NCI-H460 (cell line): ENCODE measurements at regions not wholly inside any gene's neighbourhood (a gene's known extent, or its start where the extent isn't known, plus 50 kb on each side); places are given as distances from the start of the nearest gene placed in this dataset.
"Not testable (repeated sequence)": the region's sequence is repeated elsewhere in the genome, so short reads cannot be mapped to it uniquely, and the experiment has no call there.

Experiments
- DNase-seq: peaks from one replicate; pipeline ENCODE4 v3.0.0-alpha.2; 2016; ENCODE audit warnings: low read depth; ENCODE audit errors: extremely low read depth

- DNase-seq: no peak
Observed at GRCh38 chr3:61372723-61373122, 121.5 kb upstream of the FHIT start.

- no peak for DNase-seq
Observed at GRCh38 chr3:61378311-61378710, 127.1 kb upstream of the FHIT start.

GRCh38 chr3:61381745-61382392 lies 130.6 kb upstream of the FHIT start:
- DNase-seq: peak; percentile 26

- no peak for DNase-seq
Observed at GRCh38 chr3:61387817-61388216, 136.6 kb upstream of the FHIT start.

GRCh38 chr3:61393480-61393947 lies 142.3 kb upstream of the FHIT start:
- not testable (repeated sequence) for DNase-seq

GRCh38 chr3:61401359-61401758 lies 150.1 kb upstream of the FHIT start:
- no peak for DNase-seq

GRCh38 chr3:61407397-61407796 lies 154.0 kb upstream of the PTPRG start:
- DNase-seq: no peak

GRCh38 chr3:61409638-61410037 lies 151.7 kb upstream of the PTPRG start:
- DNase-seq: no peak

GRCh38 chr3:61410358-61410757 lies 151.0 kb upstream of the PTPRG start:
- not testable (repeated sequence) for DNase-seq

GRCh38 chr3:61411009-61411662 lies 150.2 kb upstream of the PTPRG start:
- DNase-seq: no peak

GRCh38 chr3:61414456-61414855 lies 146.9 kb upstream of the PTPRG start:
- no peak for DNase-seq

- DNase-seq: no peak
Observed at GRCh38 chr3:61415201-61415600, 146.2 kb upstream of the PTPRG start.

- DNase-seq: no peak
Observed at GRCh38 chr3:61416618-61417017, 144.8 kb upstream of the PTPRG start.

GRCh38 chr3:61417352-61417751 lies 144.0 kb upstream of the PTPRG start:
- DNase-seq: no peak

GRCh38 chr3:61420136-61420759 lies 141.1 kb upstream of the PTPRG start:
- DNase-seq: no peak

GRCh38 chr3:61422945-61423673 lies 138.3 kb upstream of the PTPRG start:
- DNase-seq: no peak

- no peak for DNase-seq
Observed at GRCh38 chr3:61425356-61425755, 136.0 kb upstream of the PTPRG start.

- DNase-seq: no peak
Observed at GRCh38 chr3:61429106-61429505, 132.3 kb upstream of the PTPRG start.

GRCh38 chr3:61434901-61435300 lies 126.5 kb upstream of the PTPRG start:
- DNase-seq: not testable (repeated sequence)

- not testable (repeated sequence) for DNase-seq
Observed at GRCh38 chr3:61435361-61435760, 126.0 kb upstream of the PTPRG start.
